Hepatocyte (in vitro differentiated cells): ENCODE measurements at regions not wholly inside any gene's neighbourhood (a gene's known extent, or its start where the extent isn't known, plus 50 kb on each side); places are given as distances from the start of the nearest gene placed in this dataset.

ENCODE experiments used
- CTCF ChIP-seq: fragments of 200-600 bp; sonication (generic); IDR thresholded peaks from 2 replicates; pipeline ENCODE4 v1.5.1; 2016; ENCODE audit warnings: antibody characterized with exemption, mild to moderate bottlenecking; ENCODE audit not compliant: poor library complexity
- EZH2phosphoT487 ChIP-seq: fragments of 200-600 bp; sonication (generic); IDR thresholded peaks from one replicate; pipeline ENCODE4 v1.6.1; 2018; ENCODE audit warnings: antibody characterized with exemption, mild to moderate bottlenecking, low read depth, moderate library complexity; ENCODE audit not compliant: unreplicated experiment, severe bottlenecking

GRCh38 chrX:69415698-69416097, 88.4 kb upstream of the NALF2 start:
- TF ChIP-seq CTCF (no peak), EZH2phosphoT487 (no peak)
